A549 (cell line): ENCODE measurements at regions not wholly inside any gene's neighbourhood (a gene's known extent, or its start where the extent isn't known, plus 50 kb on each side); places are given as distances from the start of the nearest gene placed in this dataset.

Source experiments
- PHF8 ChIP-seq: fragments of 200-600 bp; sonication (generic); IDR thresholded peaks from 2 replicates; pipeline ENCODE4 v1.6.1; 2016; ENCODE audit warnings: low read depth, mild to moderate bottlenecking, antibody characterized with exemption, moderate library complexity, borderline replicate concordance
- POLR2A ChIP-seq: IDR thresholded peaks from 2 replicates; pipeline ENCODE4 v1.6.1; 2012; ENCODE audit warnings: mild to moderate bottlenecking, low read length
- POLR2AphosphoS2 ChIP-seq: conservative IDR thresholded peaks from 2 replicates; pipeline ENCODE4 v1.6.1; 2012; ENCODE audit warnings: low read length, improper control_type of control experiment, inconsistent platforms
- RFX5 ChIP-seq: fragments of 450-650 bp; IDR thresholded peaks from 2 replicates; pipeline ENCODE4 v1.7.1; 2014; ENCODE audit warnings: antibody characterized with exemption, mild to moderate bottlenecking, moderate library complexity
- SMC3 ChIP-seq: fragments of >200 bp; sonication (Bioruptor Twin); formaldehyde crosslinking; IDR thresholded peaks from 3 replicates; pipeline ENCODE4 v1.6.1; 2018; ENCODE audit warnings: inconsistent platforms
- TF ChIP-seq, protein P1 (sequence below): fragments of >200 bp; sonication (Bioruptor Twin); formaldehyde crosslinking; IDR thresholded peaks from 3 replicates; pipeline ENCODE4 v1.5.1; 2016

DNA sequence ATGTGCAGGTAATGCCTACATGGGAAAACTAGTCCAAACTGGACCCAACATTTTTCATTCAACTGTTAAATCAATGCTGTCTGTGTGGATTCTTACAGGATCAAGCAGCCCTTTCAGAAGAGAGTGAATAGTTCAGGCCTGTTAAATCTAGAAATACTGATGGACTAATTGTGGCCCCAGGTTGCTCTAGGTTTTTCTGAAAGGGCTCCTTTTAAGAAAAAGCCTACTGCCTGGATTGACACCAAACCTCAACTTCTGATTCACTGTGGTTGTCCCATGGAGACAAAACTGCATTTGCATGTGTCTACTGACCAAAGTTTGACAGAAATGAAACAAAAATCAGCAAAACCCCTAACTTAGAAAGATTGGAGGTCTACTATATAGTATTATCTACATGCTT, 437.0 kb downstream of the KLF12 start:
- TF ChIP-seq POLR2AphosphoS2 (no peak), PHF8 (no peak), SMC3 (no peak), POLR2A (no peak), RFX5 (no peak)
- TF ChIP-seq, protein P1, sequence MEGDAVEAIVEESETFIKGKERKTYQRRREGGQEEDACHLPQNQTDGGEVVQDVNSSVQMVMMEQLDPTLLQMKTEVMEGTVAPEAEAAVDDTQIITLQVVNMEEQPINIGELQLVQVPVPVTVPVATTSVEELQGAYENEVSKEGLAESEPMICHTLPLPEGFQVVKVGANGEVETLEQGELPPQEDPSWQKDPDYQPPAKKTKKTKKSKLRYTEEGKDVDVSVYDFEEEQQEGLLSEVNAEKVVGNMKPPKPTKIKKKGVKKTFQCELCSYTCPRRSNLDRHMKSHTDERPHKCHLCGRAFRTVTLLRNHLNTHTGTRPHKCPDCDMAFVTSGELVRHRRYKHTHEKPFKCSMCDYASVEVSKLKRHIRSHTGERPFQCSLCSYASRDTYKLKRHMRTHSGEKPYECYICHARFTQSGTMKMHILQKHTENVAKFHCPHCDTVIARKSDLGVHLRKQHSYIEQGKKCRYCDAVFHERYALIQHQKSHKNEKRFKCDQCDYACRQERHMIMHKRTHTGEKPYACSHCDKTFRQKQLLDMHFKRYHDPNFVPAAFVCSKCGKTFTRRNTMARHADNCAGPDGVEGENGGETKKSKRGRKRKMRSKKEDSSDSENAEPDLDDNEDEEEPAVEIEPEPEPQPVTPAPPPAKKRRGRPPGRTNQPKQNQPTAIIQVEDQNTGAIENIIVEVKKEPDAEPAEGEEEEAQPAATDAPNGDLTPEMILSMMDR: no peak
